Cardiac fibroblast (primary cell): ENCODE measurements at regions not wholly inside any gene's neighbourhood (a gene's known extent, or its start where the extent isn't known, plus 50 kb on each side); places are given as distances from the start of the nearest gene placed in this dataset.
"Not testable (repeated sequence)": the region's sequence is repeated elsewhere in the genome, so short reads cannot be mapped to it uniquely, and the experiment has no call there.

ENCODE experiments used
- DNase-seq, 2 donors: peaks; one replicate each; pipeline versions ENCODE4 v3.0.0 to v3.0.0-alpha.2; 2010; ENCODE audit warnings: low read depth in 2 of 2
- H3K4me3 ChIP-seq, 2 donors: replicated peaks in 1 of 2; 1 replicate in 1 of 2; 2 replicates in 1 of 2; pipeline ENCODE4 v1.5.1; 2011; ENCODE audit warnings: low read depth in 2 of 2, low read length in 2 of 2, mild to moderate bottlenecking in 2 of 2, moderate library complexity in 1 of 2
- TF ChIP-seq, protein P1 (sequence below): IDR thresholded peaks from one replicate; pipeline ENCODE4 v1.5.1; 2011; ENCODE audit warnings: low read depth, mild to moderate bottlenecking, low read length, inconsistent platforms

DNA sequence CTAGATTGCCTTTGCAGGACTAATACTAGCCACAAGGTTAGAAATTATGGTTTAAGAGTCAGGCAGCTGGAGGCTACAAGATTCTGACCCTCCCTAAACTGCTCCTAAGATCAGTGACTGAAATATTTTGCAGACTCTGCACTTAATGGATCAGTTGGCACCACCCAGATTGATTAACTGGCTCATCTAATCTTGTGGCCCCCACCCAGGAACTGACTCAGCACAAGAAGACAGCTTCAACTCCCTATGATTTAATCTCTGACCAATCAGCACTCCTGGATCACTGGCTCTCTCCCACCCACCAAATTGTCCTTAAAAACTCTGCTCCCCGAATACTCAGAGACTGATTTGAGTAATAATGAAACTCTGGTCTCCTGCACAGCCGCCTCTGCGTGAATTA, 145.4 kb upstream of the LCORL start:
- TF ChIP-seq, protein P1, sequence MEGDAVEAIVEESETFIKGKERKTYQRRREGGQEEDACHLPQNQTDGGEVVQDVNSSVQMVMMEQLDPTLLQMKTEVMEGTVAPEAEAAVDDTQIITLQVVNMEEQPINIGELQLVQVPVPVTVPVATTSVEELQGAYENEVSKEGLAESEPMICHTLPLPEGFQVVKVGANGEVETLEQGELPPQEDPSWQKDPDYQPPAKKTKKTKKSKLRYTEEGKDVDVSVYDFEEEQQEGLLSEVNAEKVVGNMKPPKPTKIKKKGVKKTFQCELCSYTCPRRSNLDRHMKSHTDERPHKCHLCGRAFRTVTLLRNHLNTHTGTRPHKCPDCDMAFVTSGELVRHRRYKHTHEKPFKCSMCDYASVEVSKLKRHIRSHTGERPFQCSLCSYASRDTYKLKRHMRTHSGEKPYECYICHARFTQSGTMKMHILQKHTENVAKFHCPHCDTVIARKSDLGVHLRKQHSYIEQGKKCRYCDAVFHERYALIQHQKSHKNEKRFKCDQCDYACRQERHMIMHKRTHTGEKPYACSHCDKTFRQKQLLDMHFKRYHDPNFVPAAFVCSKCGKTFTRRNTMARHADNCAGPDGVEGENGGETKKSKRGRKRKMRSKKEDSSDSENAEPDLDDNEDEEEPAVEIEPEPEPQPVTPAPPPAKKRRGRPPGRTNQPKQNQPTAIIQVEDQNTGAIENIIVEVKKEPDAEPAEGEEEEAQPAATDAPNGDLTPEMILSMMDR = no peak
- DNase-seq = no peak
- H3K4me3 ChIP-seq = no peak overlapping the region

DNA sequence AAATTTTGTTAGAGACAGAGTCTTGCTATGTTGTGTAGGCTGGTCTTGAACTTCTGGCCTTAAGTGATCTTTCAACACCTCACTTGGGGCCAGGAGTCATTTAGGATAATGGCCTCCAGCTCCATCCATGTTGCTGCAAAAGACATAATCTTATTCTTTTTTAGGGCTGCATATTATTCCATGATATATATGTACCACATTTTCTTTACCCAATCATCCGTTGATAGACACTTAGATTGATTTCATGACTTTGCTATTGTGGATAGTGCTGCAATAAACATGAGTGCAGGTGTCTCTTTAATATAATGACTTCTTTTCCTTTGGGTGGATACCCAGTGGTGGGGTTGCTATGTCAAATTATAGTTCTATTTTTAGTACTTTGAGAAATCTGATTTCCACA, 140.9 kb upstream of the LCORL start:
- TF ChIP-seq, protein P1 = no peak
- DNase-seq = no peak

DNA sequence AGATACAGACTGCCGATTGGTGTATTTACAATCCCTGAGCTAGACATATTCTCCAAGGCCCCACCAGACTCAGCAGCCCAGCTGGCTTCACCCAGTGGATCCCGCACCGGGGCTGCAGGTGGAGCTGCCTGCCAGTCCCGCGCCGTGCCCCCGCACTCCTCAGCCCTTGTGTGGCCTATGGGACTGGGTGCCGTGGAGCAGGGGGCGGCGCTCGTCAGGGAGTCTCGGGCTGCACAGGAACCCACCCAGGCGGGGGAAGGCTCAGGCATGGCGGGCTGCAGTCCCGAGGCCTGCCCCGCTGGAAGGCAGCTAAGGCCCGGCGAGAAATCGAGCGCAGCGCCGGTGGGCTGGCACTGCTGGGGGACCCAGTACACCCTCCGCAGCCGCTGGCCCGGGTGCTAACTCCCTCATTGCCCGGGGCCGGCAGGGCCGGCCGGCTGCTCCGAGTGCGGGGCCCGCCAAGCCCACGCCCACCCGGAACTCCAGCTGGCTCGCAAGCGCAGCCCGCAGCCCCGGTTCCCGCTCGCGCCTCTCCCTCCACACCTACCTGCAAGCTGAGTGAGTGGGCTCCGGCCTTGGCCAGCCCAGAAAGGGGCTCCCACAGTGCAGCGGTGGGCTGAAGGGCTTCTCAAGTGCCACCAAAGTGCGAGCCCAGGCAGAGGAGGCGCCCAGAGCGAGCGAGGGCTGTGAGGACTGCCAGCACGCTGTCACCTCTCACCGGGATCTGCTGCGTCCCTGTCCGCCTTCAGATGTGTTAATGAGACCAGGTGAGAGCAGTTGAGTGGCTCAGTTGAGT, 137.8 kb upstream of the LCORL start:
- not testable (repeated sequence) for DNase-seq

More for the DNA sequence above, 140.9 kb upstream of the LCORL start:
- H3K4me3 ChIP-seq = no peak overlapping the region

DNA sequence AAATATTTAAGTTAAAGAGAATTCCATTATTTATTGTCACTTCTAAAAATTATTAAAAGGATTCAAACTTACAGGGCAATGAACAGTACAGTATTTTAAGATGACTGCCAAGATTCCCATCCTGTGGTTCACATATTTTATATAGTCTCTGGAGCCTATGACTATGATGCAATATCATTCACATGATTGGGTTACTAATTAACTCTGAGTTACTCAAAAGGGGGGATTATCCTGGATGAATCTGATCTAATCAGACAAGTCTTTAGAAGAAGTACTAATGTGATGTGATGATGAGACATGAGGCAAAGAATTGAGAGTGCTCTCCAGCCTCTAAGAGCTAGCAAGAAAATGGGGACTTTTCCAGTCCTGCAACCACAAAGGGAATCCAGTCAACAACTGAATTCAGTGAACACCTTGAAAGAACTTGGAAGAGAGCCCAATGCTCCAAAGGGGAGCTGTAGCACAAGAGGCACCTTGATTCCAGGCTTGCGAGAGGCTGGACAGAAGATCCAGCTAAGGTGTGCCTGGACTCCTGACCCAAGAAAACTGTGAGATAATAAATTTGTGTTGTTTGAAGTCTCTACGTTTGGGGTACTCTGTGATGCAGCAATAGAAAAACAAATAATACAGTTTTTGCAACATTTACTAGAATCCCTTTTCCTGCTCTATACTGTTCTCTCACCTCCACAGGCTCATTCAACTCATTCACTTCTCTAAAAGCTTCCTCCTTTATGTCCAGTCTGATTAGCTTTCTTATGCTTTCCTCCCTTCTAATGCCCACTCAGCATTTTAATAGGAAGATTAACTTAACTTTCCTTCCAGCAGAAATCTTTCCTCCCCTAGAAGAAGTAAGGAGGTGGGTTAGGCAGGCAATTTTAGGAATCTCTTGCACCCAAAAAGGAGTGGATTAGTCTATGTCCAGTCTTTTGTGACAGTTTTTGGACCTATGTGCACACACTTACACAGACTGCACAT, 133.8 kb upstream of the LCORL start:
- no peak for DNase-seq
- no peak overlapping the region for H3K4me3 ChIP-seq
- TF ChIP-seq, protein P1 = no peak

More for the DNA sequence above, 137.8 kb upstream of the LCORL start:
- H3K4me3 ChIP-seq = not testable (repeated sequence)

DNA sequence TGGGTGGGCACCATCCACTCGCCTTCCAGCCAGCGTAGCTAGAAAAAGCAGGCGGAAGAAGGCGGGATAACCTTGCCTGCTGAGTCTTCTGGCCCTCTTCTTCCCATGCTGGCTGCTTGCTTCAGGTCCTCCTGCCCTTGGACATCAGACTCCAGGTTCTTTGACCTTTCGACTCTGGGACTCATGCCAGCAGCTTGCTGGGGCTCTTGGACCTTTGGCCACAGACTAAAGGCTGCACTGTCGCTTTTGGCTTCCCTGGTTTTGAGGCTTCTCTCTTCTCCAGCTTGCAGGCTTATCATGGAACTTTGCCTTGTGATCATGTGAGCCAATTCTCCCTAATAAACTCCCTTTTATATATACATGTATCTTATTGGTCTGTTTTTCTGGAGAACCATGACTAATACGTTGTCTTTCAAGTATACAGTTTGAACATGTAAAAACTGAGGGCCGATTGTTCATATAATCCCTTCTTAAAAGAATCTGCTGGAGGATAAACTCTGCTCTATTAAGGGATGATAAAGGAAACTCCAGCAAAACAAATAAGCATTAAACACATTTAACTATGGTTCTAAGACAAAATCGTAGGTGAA, 116.6 kb upstream of the LCORL start:
- TF ChIP-seq, protein P1 = no peak
- no peak for DNase-seq
- no peak overlapping the region for H3K4me3 ChIP-seq

DNA sequence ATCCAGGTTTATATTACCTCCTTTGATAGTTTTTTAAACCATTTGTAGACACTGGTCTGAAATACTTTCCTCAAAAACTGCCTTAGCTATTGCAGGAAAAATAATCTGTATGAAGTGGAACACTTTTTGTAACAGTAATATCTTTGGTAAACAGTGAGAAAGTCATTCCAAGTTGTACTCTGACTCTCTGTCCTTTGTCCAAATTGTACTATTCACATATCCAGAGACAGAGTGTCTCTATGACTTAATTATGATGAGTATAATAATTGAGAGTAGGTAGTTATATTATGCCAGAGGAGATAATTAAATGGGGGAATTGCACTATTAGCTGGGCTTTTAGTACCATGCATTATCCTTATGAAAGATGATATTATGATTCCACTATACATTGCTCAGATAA, 112.6 kb upstream of the LCORL start:
- no peak overlapping the region for H3K4me3 ChIP-seq
- TF ChIP-seq, protein P1 = no peak
- no peak for DNase-seq

DNA sequence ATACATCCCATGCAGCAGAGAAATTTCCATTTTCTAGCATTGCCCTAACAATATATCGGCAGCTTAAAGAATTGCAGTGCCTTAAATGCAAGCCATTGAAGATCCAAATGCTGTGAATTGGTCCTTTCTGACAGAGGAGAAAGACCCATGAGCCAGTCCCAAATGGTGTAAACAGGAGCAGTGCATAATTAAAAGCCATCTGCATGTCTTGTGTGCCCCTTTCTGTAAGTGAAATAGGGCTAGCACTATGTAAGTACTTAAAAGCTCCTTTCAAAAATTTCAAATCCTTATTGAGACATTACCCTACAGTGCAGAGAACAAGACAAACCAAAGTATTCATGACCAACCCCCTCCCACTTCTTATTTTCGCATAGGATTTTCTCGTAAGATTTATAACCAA, 108.7 kb upstream of the LCORL start:
- TF ChIP-seq, protein P1 = no peak
- DNase-seq = no peak
- no peak overlapping the region for H3K4me3 ChIP-seq
